GM19351 (cell line): ENCODE measurements at regions not wholly inside any gene's neighbourhood (a gene's known extent, or its start where the extent isn't known, plus 50 kb on each side); places are given as distances from the start of the nearest gene placed in this dataset.

Experiments
- ATAC-seq: cut with Tn5 transposase; IDR thresholded peaks from one replicate; pipeline ENCODE4 v1.9.1; 2021; ENCODE audit warnings: mild to moderate bottlenecking, moderate library complexity; ENCODE audit not compliant: unreplicated experiment

GRCh38 chr21:35853321-35854239, 206.7 kb downstream of the SETD4 start:
- no peak for ATAC-seq

GRCh38 chr21:35852820-35853219, 207.5 kb downstream of the SETD4 start:
- no peak for ATAC-seq

GRCh38 chr21:35850542-35851103, 209.7 kb downstream of the SETD4 start:
- ATAC-seq, result no peak

- no peak for ATAC-seq
Observed at GRCh38 chr21:35850029-35850428, 210.3 kb downstream of the SETD4 start.

- ATAC-seq, result no peak
Observed at GRCh38 chr21:35849144-35849543, 211.2 kb downstream of the SETD4 start.

GRCh38 chr21:35843911-35844667, 216.2 kb downstream of the SETD4 start:
- ATAC-seq, result no peak

- no peak for ATAC-seq
Observed at GRCh38 chr21:35840949-35841348, 219.4 kb downstream of the SETD4 start.

GRCh38 chr21:35840197-35840799, 220.0 kb downstream of the SETD4 start:
- ATAC-seq, result no peak

- ATAC-seq, result no peak
Observed at GRCh38 chr21:35838987-35839763, 221.2 kb downstream of the SETD4 start.

- no peak for ATAC-seq
Observed at GRCh38 chr21:35838350-35838749, 222.0 kb downstream of the SETD4 start.

GRCh38 chr21:35833991-35834390, 226.3 kb downstream of the SETD4 start:
- ATAC-seq, result no peak

- ATAC-seq, result no peak
Observed at GRCh38 chr21:35833388-35833787, 226.9 kb downstream of the SETD4 start.

- no peak for ATAC-seq
Observed at GRCh38 chr21:35831230-35831629, 229.1 kb downstream of the SETD4 start.

GRCh38 chr21:35829067-35829466, 231.3 kb downstream of the SETD4 start:
- no peak for ATAC-seq

- no peak for ATAC-seq
Observed at GRCh38 chr21:35828161-35828560, 232.2 kb downstream of the SETD4 start.

GRCh38 chr21:35827004-35827403, 233.3 kb downstream of the SETD4 start:
- ATAC-seq, result no peak

GRCh38 chr21:35825370-35826353, 234.7 kb downstream of the SETD4 start:
- ATAC-seq, result no peak

GRCh38 chr21:35824136-35824535, 236.2 kb downstream of the SETD4 start:
- no peak for ATAC-seq

- ATAC-seq, result no peak
Observed at GRCh38 chr21:35819134-35819533, 241.2 kb downstream of the SETD4 start.
